Cardiac fibroblast (primary cell): ENCODE measurements at regions not wholly inside any gene's neighbourhood (a gene's known extent, or its start where the extent isn't known, plus 50 kb on each side); places are given as distances from the start of the nearest gene placed in this dataset.

Experiments
- DNase-seq, 2 donors: peaks; one replicate each; pipeline versions ENCODE4 v3.0.0 to v3.0.0-alpha.2; 2010; ENCODE audit warnings: low read depth in 2 of 2
- H3K4me3 ChIP-seq, 2 donors: replicated peaks in 1 of 2; 1 replicate in 1 of 2; 2 replicates in 1 of 2; pipeline ENCODE4 v1.5.1; 2011; ENCODE audit warnings: low read depth in 2 of 2, low read length in 2 of 2, mild to moderate bottlenecking in 2 of 2, moderate library complexity in 1 of 2
- TF ChIP-seq, protein P1 (sequence below): IDR thresholded peaks from one replicate; pipeline ENCODE4 v1.5.1; 2011; ENCODE audit warnings: low read depth, mild to moderate bottlenecking, low read length, inconsistent platforms

DNA sequence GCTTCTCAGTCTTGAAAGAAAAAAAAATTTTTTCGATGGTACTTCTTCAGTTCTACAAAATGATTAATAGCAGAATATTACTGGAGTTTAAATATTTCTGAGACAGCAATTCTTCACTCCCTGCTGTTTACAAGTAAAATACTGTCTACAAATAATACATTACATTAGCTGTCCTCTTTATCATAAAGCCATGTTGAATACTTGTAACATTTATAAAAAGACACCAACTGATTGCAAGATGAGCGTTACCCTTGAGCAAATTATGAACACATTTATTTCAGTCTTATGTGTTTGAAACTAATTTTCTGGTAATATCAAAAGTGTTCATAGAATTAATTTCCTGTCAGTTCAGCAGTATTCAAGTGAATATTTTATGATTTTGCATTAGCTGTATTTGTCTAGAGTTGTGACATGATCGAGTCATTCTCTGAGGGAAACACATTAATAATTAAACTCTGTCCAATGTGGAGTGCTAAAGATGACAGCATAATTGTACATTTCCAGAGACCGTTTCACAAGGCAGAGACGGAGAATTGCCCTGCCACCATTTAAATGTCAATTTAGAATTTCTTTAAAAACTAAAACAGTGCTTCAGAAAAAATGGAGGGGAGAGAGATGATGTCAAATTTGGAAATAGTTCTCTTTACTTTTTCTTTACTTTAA lies 1359.0 kb upstream of the ADGRL4 start:
- no peak for DNase-seq
- H3K4me3 ChIP-seq = no peak overlapping the region
- TF ChIP-seq, protein P1, sequence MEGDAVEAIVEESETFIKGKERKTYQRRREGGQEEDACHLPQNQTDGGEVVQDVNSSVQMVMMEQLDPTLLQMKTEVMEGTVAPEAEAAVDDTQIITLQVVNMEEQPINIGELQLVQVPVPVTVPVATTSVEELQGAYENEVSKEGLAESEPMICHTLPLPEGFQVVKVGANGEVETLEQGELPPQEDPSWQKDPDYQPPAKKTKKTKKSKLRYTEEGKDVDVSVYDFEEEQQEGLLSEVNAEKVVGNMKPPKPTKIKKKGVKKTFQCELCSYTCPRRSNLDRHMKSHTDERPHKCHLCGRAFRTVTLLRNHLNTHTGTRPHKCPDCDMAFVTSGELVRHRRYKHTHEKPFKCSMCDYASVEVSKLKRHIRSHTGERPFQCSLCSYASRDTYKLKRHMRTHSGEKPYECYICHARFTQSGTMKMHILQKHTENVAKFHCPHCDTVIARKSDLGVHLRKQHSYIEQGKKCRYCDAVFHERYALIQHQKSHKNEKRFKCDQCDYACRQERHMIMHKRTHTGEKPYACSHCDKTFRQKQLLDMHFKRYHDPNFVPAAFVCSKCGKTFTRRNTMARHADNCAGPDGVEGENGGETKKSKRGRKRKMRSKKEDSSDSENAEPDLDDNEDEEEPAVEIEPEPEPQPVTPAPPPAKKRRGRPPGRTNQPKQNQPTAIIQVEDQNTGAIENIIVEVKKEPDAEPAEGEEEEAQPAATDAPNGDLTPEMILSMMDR = no peak

DNA sequence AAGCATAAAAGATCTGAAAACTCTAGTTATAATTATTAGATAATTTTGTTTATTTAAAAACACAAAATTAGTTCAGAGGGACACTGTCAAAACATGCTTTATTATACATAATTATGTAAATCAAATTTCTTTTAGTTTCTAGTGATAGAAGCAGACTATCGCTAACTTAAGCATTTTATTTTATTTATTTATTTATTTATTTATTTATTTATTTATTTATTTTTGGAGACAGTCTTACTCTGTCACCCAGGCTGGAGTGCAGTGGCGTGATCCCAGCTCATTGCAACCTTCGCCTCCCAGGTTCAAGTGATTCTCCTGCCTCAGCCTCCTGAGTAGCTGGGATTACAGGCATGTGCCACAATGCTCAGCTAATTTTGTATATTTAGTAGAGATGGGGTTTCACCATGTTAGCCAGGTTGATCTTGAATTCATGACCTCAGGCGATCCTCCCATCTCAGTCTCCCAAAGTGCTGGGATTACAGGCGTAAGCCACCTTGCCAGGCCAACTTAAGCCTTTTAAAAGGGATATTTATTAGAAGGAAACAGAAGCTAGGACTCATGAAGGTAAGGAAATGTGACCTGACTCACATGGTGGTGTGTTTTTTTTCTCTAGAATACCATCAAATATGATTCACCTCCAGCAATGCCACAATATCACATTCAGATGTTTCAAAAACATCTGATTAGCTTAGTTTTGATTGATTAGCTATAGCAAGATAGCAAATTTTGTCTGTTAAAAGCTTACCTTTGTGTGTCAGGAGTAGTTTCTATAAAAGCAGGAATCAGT lies 1357.4 kb upstream of the ADGRL4 start:
- DNase-seq = peak in 1 of 2 donors; percentile 18
- TF ChIP-seq, protein P1 = no peak

DNA sequence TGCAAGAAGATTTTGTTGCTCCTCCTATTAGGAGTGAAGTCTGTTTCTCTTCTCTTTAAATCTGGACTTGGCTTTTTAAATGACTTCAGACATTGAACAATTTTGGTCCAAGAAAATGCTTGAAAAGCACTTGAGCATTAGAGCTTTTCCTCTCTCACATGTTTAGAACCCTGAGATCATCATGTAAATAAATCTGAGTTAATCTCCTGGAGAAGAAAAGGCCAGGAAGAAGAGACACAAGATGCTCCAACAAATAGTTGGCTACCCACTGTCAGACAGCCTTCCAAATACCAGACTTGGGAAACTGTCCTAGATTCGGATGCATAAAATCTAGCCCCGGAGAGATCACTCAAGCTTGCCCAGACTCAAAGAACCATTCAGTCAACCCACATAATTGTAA lies 1353.1 kb upstream of the ADGRL4 start:
- H3K4me3 ChIP-seq = no peak overlapping the region
- DNase-seq = no peak
- TF ChIP-seq, protein P1 = no peak

More for the DNA sequence above, 1357.4 kb upstream of the ADGRL4 start:
- no peak overlapping the region for H3K4me3 ChIP-seq

DNA sequence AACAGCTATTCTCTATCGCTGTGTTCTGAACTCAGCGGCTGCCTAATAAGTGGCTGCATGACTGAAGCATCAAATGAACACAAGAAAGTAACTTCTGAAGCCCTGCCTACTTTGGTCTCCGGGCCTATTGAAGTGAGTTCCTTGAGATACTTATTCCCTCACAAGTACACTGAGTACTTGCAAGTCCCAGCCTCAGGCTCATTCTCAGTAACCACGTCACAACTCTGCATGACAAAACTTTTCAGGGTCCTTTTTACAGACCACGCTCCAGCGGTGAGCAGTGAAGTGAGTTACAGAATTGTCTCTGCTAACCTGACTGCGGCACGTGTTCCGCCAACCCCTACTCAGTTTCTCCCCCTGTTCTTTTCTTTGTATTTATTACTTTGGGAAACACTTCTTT lies 1342.7 kb upstream of the ADGRL4 start:
- TF ChIP-seq, protein P1 = no peak
- H3K4me3 ChIP-seq = no peak overlapping the region

DNA sequence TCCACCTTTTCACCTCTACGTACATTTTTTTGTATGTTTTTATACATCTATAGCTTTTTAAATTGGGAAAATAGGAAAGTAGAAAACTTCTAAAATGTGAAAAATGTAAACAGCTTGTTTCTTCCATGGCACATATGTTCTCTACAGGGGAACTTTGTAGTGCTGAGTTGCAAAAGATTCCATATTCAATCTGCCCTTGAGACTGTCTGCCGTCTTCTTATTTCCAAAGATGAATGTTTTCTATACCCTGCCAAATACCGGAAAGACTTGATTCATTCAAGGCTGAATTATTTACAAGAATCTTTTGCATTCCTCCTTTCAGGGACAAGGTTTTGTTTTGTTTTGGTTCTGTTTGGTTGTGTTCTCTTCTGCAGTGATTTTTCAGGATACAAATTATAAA lies 1334.5 kb upstream of the ADGRL4 start:
- no peak overlapping the region for H3K4me3 ChIP-seq
- TF ChIP-seq, protein P1 = no peak
- DNase-seq = no peak

More for the DNA sequence above, 1342.7 kb upstream of the ADGRL4 start:
- DNase-seq = no peak

DNA sequence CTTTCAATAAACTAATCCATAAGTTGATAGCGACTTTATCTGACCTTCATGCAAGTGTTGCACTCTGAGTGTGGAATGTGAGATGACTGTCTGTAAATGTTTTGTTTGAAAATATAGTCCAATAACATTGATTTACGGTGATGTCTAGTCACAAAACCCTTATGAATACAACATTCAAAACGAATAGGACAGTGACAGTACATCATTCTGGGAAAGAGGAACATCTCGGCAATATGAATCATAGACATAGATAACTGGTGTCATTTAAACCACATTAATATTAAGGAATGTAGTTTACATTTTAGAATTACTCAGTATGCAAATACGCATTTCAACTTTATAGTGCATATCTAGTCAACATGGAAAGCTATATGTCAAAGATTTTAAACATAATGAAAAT lies 1311.6 kb upstream of the ADGRL4 start:
- TF ChIP-seq, protein P1 = no peak
- DNase-seq = no peak
- no peak overlapping the region for H3K4me3 ChIP-seq
